Right forelimb (tissue), 1 donor: ENCODE measurements at regions not wholly inside any gene's neighbourhood (a gene's known extent, or its start where the extent isn't known, plus 50 kb on each side); places are given as distances from the start of the nearest gene placed in this dataset.
A peak's percentile ranks its signal among the peaks of the same experiment; 100 is the strongest.

ENCODE experiments used
- DNase-seq: peaks from one replicate; pipeline ENCODE4 v3.0.0-alpha.2; 2018

DNA sequence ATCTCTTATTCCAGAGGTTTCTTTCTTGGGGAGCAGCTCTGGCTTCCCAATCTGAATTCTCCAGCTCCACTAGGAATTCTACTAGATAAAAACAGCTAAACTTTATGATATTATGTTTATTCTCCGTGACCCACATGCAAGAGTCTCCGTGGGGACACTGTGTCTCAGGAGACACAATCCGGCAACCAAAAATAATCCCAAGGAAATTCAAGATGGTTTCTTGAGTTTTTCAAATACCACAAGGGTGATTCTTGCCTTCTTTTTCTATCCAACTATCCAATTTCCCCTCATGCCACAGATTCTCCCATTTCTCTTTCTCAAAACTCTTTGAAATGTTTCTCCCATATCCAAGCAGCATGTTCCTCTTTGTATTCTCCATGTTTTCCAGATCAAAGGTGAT is 103.1 kb downstream of the FAS start:
- DNase-seq = no peak

GRCh38 chr10:89092981-89093380 is 102.4 kb downstream of the FAS start:
- DNase-seq = no peak

DNA sequence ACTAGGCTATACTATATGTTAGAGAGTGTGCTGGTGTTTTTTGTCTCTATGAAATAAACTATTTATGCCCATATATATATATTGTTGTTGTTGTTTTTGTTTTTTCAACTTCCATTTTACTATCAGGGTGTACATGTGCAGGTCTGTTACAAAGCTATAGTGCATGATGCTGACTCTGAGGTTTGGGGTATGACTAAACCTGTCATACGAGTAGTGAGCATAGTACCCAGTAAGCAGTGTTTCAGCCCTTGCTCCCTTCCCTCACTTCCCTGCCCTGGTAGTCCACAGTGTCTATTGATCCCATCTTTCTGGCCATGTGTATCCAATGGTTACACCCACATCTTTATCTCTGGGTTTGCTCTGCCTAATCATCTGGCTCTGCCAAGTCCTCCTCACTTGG is 101.8 kb downstream of the FAS start:
- DNase-seq = no peak

DNA sequence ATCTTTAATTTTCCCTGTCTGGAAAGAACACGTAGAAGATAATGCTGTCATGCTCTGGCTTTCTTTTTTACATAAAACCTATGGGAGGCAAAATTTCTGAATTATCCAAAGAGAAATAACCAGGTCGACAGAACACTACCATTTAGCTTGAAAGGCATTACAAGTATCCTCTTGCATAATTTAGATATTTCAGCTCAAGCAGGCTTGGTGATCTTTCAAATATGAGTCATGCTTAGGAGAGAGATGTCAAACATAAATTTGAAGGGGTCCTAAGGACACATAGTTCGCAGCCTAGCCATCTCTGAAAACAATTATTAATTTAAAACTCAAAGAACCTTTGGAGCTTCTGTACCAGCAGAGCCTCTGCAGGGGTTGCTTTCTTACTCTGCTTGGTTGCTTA is 100.9 kb downstream of the FAS start:
- no peak for DNase-seq

DNA sequence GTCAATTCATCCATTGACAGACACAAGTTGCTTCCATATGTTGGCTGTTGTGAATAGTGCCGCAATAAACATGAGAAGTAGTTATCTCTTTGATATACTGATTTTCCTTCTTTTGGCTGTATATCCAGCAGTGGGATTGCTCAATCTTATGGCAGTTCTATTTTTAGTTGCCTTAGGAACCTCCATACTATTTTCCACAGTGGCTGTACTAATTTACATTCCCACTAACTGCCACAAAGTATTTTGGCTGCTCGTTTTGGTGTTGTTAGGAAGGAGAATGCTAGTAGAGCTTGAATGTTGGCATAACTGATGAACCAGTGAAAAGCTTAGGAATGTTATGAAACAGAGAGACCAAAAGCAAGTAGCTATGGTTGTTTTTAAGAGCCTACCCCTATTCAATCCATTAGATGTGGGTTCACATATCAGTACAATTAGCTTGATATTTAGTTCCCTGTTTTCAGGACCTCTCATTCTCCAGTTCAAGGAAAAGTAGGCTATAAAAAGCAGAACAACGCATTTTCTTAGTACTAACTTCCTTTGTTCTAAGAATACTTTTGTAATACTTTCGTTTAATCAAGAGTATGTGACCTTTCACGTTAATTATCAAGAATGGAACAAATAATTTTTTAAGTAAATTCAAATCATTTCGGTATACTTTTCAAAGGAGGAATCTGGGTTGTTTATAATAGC is 100.3 kb downstream of the FAS start:
- DNase-seq = no peak

DNA sequence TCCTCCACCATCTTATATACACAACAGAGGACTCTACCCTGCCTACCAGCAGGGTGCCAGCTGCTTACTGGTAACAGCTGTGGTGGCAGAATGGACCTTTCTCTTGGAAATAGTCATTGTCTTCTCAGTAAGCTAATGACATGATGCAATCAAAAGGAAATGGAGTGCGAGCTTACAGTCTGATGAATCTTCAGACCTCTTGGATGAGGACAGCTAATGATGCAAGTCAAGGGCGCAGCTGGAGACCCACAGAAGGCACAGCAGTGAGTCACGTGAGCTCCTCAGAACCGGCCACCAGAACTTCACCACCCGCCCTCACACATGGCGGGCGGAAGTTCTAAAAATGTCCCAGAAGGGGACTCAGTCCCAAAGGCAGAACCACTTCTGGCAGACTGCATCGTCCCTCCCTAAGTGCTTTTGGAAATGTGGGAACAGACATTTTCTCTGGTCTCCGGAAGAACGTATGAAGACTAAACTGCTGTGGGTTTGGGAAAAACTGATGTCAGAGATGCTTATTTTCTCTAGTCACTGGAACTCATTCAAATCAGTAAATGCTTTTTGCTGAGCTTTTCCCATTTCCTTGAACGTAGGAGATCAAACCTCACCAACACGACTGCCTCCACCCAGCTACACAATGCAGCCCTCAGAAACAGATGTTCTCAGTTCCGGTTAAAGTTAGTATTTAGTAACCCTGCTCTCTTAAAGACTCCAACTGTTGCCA is 96.4 kb downstream of the FAS start:
- peak; percentile 63 for DNase-seq

- no peak for DNase-seq
Measured at GRCh38 chr10:89085153-89085552, 94.6 kb downstream of the FAS start.

DNA sequence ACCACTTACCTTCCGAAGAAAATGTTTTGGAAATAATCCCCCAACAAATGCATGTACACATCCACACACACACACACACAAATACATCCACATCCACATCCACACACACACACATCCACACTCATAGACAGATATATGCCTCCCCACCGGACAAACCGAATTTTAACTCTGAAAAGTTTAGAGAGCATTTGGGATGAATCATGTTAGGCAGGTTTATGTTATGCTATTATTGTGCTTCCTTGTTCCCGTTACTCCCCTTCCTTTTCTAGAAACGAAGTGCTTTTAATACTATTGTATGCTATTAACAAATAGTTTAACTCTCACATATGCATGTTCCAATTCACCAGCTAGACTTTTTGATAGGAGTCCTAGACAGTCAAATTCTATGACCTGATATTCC is 91.5 kb downstream of the FAS start:
- no peak for DNase-seq

- DNase-seq = no peak
Measured at GRCh38 chr10:89080660-89081059, 90.1 kb downstream of the FAS start.

- DNase-seq = no peak
Measured at GRCh38 chr10:89079961-89080360, 89.4 kb downstream of the FAS start.

- no peak for DNase-seq
Measured at GRCh38 chr10:89078724-89079672, 88.4 kb downstream of the FAS start.

GRCh38 chr10:89076120-89076519 is 85.5 kb downstream of the FAS start:
- DNase-seq = no peak

DNA sequence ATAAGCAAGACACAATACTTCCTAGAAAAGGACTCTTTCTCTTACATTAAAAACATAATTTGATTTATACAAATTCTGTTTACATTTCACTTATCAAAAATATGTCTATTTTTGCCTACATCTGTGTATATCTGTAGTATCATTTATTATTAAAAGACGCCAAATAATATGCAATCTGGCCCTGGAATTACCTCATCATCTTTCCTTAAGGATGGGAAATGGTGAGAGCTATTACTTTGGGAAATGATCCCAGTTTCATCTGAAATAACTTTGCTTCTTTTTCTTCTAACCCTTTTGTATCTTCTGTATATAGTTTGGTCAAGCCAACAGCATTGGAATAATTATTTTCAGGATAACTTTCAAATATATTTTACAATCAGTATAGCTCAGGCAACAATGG is 85.0 kb downstream of the FAS start:
- no peak for DNase-seq

GRCh38 chr10:89074120-89074519 is 83.5 kb downstream of the FAS start:
- DNase-seq = peak; percentile 49

DNA sequence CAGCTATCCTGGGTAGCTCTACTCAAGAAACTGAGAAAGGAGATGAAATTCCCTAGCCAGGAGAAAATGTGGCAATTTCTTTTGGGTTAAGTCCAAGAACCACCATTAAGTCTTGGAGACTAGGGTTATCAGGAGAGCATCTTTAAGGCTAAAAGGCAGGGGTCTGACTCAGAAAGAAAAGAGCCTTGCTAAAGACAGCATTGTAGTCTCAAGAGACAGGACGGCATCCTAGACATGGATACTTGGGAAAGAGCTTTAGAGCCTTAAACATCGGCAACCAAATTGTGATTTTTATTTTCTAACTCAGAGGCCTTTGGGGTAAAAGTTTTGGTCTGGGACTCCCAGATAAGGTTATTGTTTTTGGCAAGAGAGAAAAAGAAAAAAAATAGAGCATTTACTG is 83.1 kb downstream of the FAS start:
- no peak for DNase-seq

- no peak for DNase-seq
Measured at GRCh38 chr10:89069589-89069988, 79.0 kb downstream of the FAS start.
